ENCODE measurements at regions not wholly inside any gene's neighbourhood (a gene's known extent, or its start where the extent isn't known, plus 50 kb on each side); places are given as distances from the start of the nearest gene placed in this dataset.

GRCh38 chr7:124662937-124663336 lies 102.7 kb downstream of the GPR37 start:
- no peak for TF ChIP-seq POLR2AphosphoS5 (IDR thresholded peaks at IDR 0.05)
- TF ChIP-seq, protein P1, sequence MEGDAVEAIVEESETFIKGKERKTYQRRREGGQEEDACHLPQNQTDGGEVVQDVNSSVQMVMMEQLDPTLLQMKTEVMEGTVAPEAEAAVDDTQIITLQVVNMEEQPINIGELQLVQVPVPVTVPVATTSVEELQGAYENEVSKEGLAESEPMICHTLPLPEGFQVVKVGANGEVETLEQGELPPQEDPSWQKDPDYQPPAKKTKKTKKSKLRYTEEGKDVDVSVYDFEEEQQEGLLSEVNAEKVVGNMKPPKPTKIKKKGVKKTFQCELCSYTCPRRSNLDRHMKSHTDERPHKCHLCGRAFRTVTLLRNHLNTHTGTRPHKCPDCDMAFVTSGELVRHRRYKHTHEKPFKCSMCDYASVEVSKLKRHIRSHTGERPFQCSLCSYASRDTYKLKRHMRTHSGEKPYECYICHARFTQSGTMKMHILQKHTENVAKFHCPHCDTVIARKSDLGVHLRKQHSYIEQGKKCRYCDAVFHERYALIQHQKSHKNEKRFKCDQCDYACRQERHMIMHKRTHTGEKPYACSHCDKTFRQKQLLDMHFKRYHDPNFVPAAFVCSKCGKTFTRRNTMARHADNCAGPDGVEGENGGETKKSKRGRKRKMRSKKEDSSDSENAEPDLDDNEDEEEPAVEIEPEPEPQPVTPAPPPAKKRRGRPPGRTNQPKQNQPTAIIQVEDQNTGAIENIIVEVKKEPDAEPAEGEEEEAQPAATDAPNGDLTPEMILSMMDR (IDR thresholded peaks at IDR 0.05) = no peak
- no peak for TF ChIP-seq POLR2A (IDR thresholded peaks at IDR 0.05)

Measured in sigmoid colon (tissue), 4 donors.